ENCODE measurements at regions not wholly inside any gene's neighbourhood (a gene's known extent, or its start where the extent isn't known, plus 50 kb on each side); places are given as distances from the start of the nearest gene placed in this dataset.
"Not testable (repeated sequence)": the region's sequence is repeated elsewhere in the genome, so short reads cannot be mapped to it uniquely, and the experiment has no call there.

DNA sequence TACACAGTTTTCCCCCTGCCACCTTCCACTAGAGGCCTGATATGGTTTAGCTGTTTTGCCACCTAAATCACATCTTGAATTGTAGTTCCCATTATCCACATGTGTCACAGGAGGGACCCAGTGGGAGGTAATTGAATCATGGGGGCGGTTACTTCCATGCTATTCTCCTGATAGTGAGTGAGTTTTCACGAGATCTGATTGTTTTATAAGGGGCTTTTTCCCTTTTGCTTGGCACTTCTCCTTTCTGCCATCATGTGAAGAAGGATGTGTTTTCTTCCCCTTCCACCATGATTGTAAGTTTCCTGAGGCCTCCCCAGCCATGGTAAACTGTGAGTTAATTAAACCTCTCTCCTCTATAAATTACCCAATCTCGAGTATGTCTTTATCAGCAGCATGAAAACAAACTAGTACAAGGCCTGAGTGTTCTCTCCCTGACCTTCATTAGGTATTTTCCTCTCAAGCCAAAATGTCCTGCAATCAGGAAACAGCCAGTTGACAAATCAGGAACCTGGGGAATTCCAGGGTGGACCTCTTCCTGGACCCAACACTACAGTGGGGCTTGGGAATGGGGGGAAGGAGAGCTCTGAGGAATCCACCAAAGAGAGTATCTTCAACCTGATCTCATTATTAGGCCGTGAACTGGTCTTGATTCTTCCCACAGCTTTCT lies 129.9 kb downstream of the TXNL1 start:
- H3K27me3 Mint-ChIP-seq = peaks cover 5% of the 10 kb centered on the region
- H3K27ac Mint-ChIP-seq = no peak overlapping the region
- H3K4me3 Mint-ChIP-seq = no peak overlapping the region
- DNase-seq (ENCODE audit: low spot score in 2 of 2) = no peak
- peaks cover 10% of the 10 kb centered on the region for H3K4me1 Mint-ChIP-seq
- no peaks in the 10 kb centered on the region for H3K36me3 Mint-ChIP-seq
- no peaks in the 10 kb centered on the region for H3K9me3 Mint-ChIP-seq
- ATAC-seq (ENCODE audit: low read depth) = no peak

DNA sequence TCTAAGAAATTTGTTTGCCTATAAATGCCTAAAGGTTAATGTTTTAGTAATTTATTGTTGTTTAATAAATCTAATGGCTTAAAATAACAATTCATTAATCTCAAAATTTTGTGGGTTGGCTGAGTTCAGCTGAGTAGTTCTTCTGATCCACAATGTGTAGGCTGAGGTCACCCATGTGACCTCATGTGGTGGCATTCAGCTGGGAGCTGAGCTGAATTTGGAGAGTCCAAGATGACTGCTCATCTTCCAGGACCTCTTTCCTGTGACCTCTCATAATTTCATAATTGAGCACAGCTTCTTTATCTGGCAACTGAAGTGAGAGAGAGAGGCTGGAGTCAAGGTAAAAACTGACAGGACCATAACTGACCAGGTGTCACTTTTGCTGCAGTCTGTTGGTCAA lies 132.4 kb downstream of the TXNL1 start:
- no peak for DNase-seq (ENCODE audit: low spot score in 2 of 2)
- H3K27me3 Mint-ChIP-seq = peaks cover 8% of the 10 kb centered on the region
- H3K4me3 Mint-ChIP-seq = no peak overlapping the region
- no peak for ATAC-seq (ENCODE audit: low read depth)
- no peak overlapping the region for H3K27ac Mint-ChIP-seq
- no peaks in the 10 kb centered on the region for H3K4me1 Mint-ChIP-seq
- no peaks in the 10 kb centered on the region for H3K36me3 Mint-ChIP-seq
- H3K9me3 Mint-ChIP-seq = no peaks in the 10 kb centered on the region

DNA sequence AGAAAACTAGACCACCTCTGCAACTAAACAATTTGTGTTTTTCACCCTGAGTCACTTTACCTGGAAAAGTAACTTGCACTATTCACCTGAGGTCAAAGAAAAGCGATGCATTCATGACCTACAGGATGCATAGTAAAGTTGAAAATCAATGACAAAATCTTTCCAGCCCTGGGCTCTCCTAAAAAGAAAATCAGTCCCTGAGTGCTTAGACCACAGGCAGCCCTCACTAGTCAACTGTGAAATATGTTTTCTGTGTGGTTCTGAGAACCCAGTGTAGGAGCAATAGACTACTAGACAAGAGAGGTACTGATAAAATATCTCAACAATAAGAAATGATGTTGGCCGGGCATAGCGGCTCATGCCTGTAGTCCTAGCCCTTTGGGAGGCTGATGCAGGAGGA lies 133.1 kb downstream of the TXNL1 start:
- Mint-ChIP-seq H3K36me3 (no peaks in the 10 kb centered on the region), H3K4me3 (no peak overlapping the region), H3K4me1 (no peaks in the 10 kb centered on the region), H3K27ac (no peak overlapping the region), H3K27me3 (peaks cover 8% of the 10 kb centered on the region), H3K9me3 (no peaks in the 10 kb centered on the region)
- ATAC-seq (ENCODE audit: low read depth) (no peak), DNase-seq (ENCODE audit: low spot score in 2 of 2) (no peak)

DNA sequence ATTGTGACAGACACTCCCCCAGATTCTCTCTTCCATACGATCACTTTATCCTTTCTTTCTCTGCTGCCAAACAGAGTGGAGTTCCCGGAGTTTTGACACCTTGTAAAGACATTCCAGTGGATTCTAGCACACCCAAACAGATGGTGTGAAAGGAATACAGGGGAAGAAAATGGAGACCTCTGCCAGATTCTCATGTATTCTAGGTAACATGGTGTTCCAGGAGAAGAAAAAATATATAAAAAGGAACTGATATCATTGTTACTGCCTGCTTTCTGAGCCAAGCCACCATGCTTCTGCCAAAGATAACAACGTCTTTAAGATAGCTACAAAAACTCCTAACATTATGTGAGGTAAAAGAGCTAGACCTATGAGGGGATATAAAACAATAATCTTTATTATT lies 136.5 kb downstream of the TXNL1 start:
- Mint-ChIP-seq H3K27ac (no peak overlapping the region), H3K4me3 (no peak overlapping the region), H3K36me3 (no peaks in the 10 kb centered on the region), H3K9me3 (no peaks in the 10 kb centered on the region), H3K27me3 (peaks cover 8% of the 10 kb centered on the region), H3K4me1 (peaks cover 3% of the 10 kb centered on the region)
- DNase-seq (ENCODE audit: low spot score in 2 of 2) (no peak), ATAC-seq (ENCODE audit: low read depth) (no peak)

DNA sequence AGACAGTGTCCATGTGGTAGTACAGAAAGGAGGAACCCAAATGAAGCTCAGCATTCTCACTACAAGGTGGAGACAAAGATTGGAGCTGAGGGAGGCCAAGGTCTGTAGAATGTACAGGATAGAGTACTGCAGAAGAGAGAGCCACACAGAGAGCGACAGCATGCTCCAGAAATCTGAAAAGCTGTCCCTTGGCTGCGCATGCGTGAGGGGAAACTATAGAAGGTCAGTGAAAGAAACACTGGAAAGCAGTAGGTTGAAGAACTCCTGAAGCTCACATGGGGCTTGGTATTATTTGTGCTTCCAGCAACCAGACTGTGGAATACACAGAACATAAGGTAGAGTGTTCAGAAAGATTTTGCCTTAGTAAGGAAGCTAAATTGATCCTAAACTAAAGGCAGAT lies 142.5 kb downstream of the TXNL1 start:
- Mint-ChIP-seq H3K9me3 (no peaks in the 10 kb centered on the region), H3K36me3 (no peaks in the 10 kb centered on the region), H3K27ac (no peak overlapping the region), H3K4me3 (no peak overlapping the region), H3K27me3 (peaks cover 7% of the 10 kb centered on the region), H3K4me1 (peaks cover 3% of the 10 kb centered on the region)
- no peak for ATAC-seq (ENCODE audit: low read depth)
- DNase-seq (ENCODE audit: low spot score in 2 of 2) = no peak

DNA sequence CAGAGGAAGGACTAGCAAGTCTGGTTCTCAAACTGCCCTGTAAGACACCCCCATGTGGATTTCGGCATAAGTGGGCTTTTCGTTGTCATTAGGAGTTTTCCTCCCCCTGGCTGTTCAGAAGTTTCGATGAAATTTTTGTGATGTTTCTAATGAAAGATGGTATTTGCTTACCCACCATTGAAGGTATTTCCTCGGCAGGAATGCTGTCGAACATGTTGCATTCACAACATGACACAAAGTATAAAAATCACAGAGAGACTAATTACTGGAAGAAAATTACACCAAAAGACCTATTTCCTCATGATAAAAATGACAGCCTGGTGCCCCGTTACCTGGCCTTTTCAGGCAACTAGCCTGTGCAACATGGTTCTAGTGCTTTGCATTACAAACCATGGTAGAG lies 144.9 kb downstream of the TXNL1 start:
- no peak for ATAC-seq (ENCODE audit: low read depth)
- Mint-ChIP-seq H3K9me3 (no peaks in the 10 kb centered on the region), H3K4me3 (no peak overlapping the region), H3K27me3 (peaks cover 7% of the 10 kb centered on the region), H3K4me1 (peaks cover 3% of the 10 kb centered on the region), H3K27ac (no peak overlapping the region), H3K36me3 (no peaks in the 10 kb centered on the region)
- no peak for DNase-seq (ENCODE audit: low spot score in 2 of 2)

DNA sequence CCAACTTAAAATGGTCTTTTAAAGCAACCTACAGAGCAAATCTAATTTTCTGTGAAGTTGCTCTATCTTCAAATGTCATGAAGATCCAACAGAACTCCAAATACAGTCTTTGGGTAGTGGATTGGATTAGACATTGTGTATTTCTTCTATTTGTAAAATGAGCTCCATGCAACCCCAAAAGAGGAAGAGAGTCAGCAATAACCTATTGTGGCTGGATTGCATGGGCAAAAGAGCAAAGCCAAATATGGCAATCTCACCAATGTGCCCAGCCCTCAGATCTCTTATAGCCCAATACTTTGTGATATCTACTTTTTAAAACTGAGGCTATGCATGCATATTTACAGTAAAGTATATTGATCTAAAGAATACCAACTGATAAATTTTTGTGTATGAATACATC lies 146.3 kb downstream of the TXNL1 start:
- Mint-ChIP-seq H3K27ac (no peak overlapping the region), H3K27me3 (peaks cover 7% of the 10 kb centered on the region), H3K4me1 (no peaks in the 10 kb centered on the region), H3K4me3 (no peak overlapping the region), H3K36me3 (no peaks in the 10 kb centered on the region), H3K9me3 (no peaks in the 10 kb centered on the region)
- no peak for ATAC-seq (ENCODE audit: low read depth)
- no peak for DNase-seq (ENCODE audit: low spot score in 2 of 2)

DNA sequence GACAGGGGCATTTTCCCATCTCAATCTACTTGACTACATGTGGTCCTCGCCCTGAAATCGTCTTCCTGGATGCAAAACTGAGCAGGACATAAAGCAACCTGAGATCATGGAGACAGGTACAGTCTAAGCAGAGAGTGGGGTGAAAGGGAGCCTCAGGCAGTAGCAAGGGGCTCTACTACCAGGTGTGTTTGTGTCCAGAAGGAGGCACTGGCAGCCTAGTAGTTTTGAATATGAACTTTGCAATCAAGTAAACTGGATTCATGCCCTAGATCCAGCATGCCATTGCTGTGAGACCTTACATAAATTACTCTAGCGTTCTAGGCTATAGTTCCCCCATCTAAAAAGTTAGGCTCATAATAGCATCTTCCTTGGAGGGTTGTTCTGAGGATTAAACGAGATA lies 147.4 kb downstream of the TXNL1 start:
- ATAC-seq (ENCODE audit: low read depth) = no peak
- Mint-ChIP-seq H3K27me3 (peaks cover 7% of the 10 kb centered on the region), H3K4me1 (no peaks in the 10 kb centered on the region)

DNA sequence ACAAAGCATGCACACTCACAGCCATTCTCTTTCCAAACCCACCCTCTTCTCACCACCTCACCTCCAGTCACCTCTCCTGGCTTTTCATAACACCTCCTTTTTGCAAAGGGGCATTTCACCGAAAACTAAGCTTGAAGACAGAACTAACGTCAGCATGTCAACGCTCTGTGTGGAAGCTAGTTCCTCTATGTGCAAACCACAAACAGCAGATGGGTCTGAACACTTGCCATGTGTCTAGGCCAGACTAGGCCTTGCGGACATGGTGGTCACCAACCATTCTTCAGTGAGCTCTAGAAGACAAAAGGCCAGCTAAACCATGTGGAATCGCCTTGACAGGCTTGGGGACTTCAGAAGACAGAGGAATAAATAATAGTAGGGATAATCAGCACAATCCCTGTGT lies 148.5 kb downstream of the TXNL1 start:
- Mint-ChIP-seq H3K27me3 (peaks cover 2% of the 10 kb centered on the region), H3K4me1 (no peaks in the 10 kb centered on the region), H3K4me3 (no peak overlapping the region), H3K36me3 (no peaks in the 10 kb centered on the region), H3K27ac (no peak overlapping the region), H3K9me3 (no peaks in the 10 kb centered on the region)
- ATAC-seq (ENCODE audit: low read depth) = no peak
- DNase-seq (ENCODE audit: low spot score in 2 of 2) = no peak

More for the DNA sequence above, 147.4 kb downstream of the TXNL1 start:
- Mint-ChIP-seq H3K27ac (no peak overlapping the region), H3K36me3 (no peaks in the 10 kb centered on the region), H3K4me3 (no peak overlapping the region), H3K9me3 (no peaks in the 10 kb centered on the region)
- no peak for DNase-seq (ENCODE audit: low spot score in 2 of 2)

DNA sequence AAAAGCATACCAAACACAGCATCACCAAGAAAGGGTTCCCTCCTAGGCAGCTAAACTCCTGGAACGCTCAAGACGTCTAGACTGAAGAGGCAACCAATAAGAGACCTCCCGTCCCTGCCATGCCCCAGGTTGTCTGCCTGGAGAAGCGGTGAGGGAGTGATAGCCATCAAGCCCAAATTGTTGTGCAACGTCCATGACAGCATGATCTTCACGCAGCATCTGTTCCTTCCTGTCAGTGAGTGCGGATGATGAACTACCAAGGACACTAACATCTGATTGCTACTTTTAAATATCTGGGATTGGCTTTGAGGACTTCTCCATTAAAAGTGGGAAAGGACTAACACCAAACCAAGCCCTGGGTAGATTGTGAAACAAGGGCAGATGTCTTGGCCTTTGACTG lies 149.7 kb downstream of the TXNL1 start:
- no peak overlapping the region for H3K27ac Mint-ChIP-seq
- no peaks in the 10 kb centered on the region for H3K36me3 Mint-ChIP-seq
- no peak for ATAC-seq (ENCODE audit: low read depth)
- no peak for DNase-seq (ENCODE audit: low spot score in 2 of 2)
- no peaks in the 10 kb centered on the region for H3K27me3 Mint-ChIP-seq
- no peaks in the 10 kb centered on the region for H3K4me1 Mint-ChIP-seq
- H3K9me3 Mint-ChIP-seq = no peaks in the 10 kb centered on the region
- no peak overlapping the region for H3K4me3 Mint-ChIP-seq

DNA sequence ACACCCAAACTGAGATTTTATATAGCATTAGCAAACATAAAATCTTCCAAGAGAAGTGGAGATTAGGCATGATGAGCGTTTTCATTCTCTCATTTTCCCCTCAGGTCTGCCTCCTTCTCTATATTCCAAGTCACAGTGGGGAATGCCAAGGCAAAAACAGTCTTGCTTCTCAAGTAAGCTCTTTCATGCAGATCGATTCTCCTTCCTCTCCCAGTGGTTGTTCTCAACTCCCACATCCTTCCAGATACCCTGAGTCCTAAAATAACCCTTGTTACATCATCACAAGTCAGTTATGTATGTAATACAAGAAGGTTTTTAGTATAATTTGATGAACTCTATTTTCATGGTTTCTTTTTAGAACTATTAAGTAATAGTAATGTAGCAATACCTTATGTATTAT lies 150.6 kb downstream of the TXNL1 start:
- Mint-ChIP-seq H3K27ac (no peak overlapping the region), H3K27me3 (no peaks in the 10 kb centered on the region), H3K36me3 (no peaks in the 10 kb centered on the region), H3K4me1 (no peaks in the 10 kb centered on the region), H3K9me3 (no peaks in the 10 kb centered on the region), H3K4me3 (no peak overlapping the region)
- ATAC-seq (ENCODE audit: low read depth) (no peak), DNase-seq (ENCODE audit: low spot score in 2 of 2) (no peak)

DNA sequence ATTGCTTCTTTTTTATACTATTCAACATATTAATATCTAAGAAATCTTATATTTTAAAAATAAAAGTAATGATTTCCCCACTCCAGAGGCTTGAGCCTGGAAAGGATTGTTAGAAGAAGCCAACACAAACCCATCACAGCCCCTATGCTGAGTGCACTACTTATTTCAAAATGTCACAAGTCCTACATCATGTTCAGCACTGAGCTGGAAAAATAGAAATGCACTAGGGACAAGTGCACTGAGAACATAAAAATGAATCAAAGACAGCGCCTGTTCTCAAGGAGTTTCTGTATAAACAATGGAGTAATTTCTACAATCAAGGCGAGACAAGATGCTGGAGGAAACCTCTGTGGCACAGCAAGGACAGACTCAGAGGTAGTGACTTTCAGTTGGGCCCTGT lies 155.0 kb downstream of the TXNL1 start:
- H3K27ac Mint-ChIP-seq = no peak overlapping the region
- no peak overlapping the region for H3K4me3 Mint-ChIP-seq
- peaks cover 4% of the 10 kb centered on the region for H3K27me3 Mint-ChIP-seq
- ATAC-seq (ENCODE audit: low read depth) = no peak
- no peak for DNase-seq (ENCODE audit: low spot score in 2 of 2)
- no peaks in the 10 kb centered on the region for H3K36me3 Mint-ChIP-seq
- no peaks in the 10 kb centered on the region for H3K9me3 Mint-ChIP-seq
- no peaks in the 10 kb centered on the region for H3K4me1 Mint-ChIP-seq

DNA sequence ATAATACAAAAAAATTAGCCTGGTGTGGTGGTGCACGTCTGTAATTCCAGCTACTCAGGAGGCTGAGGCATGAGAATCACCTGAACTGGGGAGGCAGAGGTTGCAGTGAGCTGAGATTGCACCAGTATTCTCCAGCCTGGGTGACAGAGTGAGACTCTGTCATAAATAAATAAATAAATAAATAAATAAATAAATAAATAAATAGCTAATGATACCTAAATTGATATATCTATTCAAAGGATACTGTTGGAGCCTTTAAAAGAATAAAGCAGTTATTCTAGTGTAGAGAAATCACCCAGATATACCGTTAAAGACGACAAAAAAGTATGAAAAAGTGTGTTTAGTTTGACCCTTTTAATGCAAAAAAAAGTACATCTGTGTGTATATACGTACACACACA lies 155.6 kb downstream of the TXNL1 start:
- not testable (repeated sequence) for H3K4me1 Mint-ChIP-seq; DNase-seq (ENCODE audit: low spot score in 2 of 2); H3K4me3 Mint-ChIP-seq

DNA sequence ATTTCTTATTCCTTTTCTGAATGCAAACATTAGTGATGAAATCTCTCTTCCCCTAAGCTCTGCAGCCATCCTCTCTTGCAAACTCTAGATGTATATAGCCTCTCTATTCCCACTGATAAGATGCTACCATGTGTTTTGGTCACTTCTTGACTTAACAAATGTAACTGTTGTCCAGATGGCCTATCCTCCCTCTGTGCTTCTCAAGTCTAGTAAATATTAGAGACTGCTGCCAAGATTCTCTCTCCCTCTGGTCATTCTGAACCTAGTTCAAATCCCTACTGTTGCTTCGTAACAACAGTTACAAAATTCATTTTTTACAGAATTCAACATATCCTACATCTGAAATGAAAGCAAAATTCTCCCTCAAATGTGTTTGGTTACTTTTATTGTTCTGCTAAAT lies 156.6 kb downstream of the TXNL1 start:
- no peak for DNase-seq (ENCODE audit: low spot score in 2 of 2)
- H3K4me1 Mint-ChIP-seq = no peaks in the 10 kb centered on the region
- H3K36me3 Mint-ChIP-seq = no peaks in the 10 kb centered on the region
- no peak overlapping the region for H3K27ac Mint-ChIP-seq
- ATAC-seq (ENCODE audit: low read depth) = no peak
- H3K4me3 Mint-ChIP-seq = no peak overlapping the region
- no peaks in the 10 kb centered on the region for H3K9me3 Mint-ChIP-seq
- H3K27me3 Mint-ChIP-seq = peaks cover 4% of the 10 kb centered on the region

More for the DNA sequence above, 155.6 kb downstream of the TXNL1 start:
- not testable (repeated sequence) for ATAC-seq (ENCODE audit: low read depth); H3K36me3 Mint-ChIP-seq; H3K9me3 Mint-ChIP-seq; H3K27me3 Mint-ChIP-seq; H3K27ac Mint-ChIP-seq

DNA sequence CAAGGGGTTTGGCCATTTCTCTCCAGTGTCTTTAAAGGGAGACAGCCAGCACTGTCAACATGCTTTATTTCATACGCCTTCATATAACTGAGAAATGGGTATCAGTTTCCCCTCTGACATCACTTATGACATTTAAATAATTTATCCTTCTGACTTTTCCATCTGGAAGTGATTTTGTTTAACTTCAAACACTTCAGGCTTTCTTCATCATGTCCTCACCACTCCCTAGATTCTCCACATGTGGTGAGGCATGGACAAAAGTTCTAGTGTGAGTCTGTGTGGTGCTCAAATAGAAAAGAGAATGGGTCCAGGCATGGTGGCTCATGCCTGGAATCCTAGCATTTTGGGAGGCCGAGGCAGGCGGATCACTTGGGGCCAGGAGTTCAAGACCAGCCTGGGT lies 158.6 kb downstream of the TXNL1 start:
- DNase-seq (ENCODE audit: low spot score in 2 of 2) (no peak), ATAC-seq (ENCODE audit: low read depth) (no peak)
- H3K4me3 Mint-ChIP-seq = no peak overlapping the region
- H3K27ac Mint-ChIP-seq = no peak overlapping the region
- H3K27me3 Mint-ChIP-seq = peaks cover 6% of the 10 kb centered on the region
- H3K4me1 Mint-ChIP-seq = no peaks in the 10 kb centered on the region
- H3K9me3 Mint-ChIP-seq = no peaks in the 10 kb centered on the region
- no peaks in the 10 kb centered on the region for H3K36me3 Mint-ChIP-seq

All from memory B cell (primary cell).